DND-41 (cell line): ENCODE measurements at regions not wholly inside any gene's neighbourhood (a gene's known extent, or its start where the extent isn't known, plus 50 kb on each side); places are given as distances from the start of the nearest gene placed in this dataset.

ENCODE experiments used
- CTCF ChIP-seq: IDR thresholded peaks from 2 replicates; pipeline ENCODE4 v1.5.1; 2012; ENCODE audit warnings: borderline replicate concordance, low read length, moderate library complexity, mild to moderate bottlenecking; ENCODE audit not compliant: poor library complexity, severe bottlenecking; ENCODE audit errors: extremely low read depth
- EZH2 ChIP-seq: IDR thresholded peaks from 3 replicates; pipeline ENCODE4 v1.6.1; 2012; ENCODE audit warnings: borderline replicate concordance, low read depth, mild to moderate bottlenecking, moderate library complexity, low read length, inconsistent platforms; ENCODE audit not compliant: severe bottlenecking

GRCh38 chr1:36583980-36584782 is 101.5 kb upstream of the CSF3R start:
- TF ChIP-seq CTCF (no peak), EZH2 (no peak)
